ENCODE measurements at regions not wholly inside any gene's neighbourhood (a gene's known extent, or its start where the extent isn't known, plus 50 kb on each side); places are given as distances from the start of the nearest gene placed in this dataset.

GRCh38 chr11:106187860-106188456 lies 110.5 kb downstream of the AASDHPPT start:
- dilution Hi-C loops (cut with MboI; ENCODE audit: extremely low pct_ligation_motif_present, low sequenced_read_pairs) (no loop called here), intact Hi-C loops (cut with micrococcal nuclease) (no loop called here)
- no peaks in the 10 kb centered on the region for H3K27me3 ChIP-seq (ENCODE audit: control insufficient read depth in 2 of 2, insufficient read depth in 2 of 2, low read length in 2 of 2)
- H3K9ac ChIP-seq (replicated peaks; ENCODE audit: extremely low read depth, insufficient read depth, low read length), result no peak overlapping the region
- H3K27ac ChIP-seq (ENCODE audit: insufficient read depth, low read depth, low read length), result no peak overlapping the region
- no peak for TF ChIP-seq MYC (IDR thresholded peaks at IDR 0.05; ENCODE audit: low read depth, low read length)
- no peak for TF ChIP-seq FOS (IDR thresholded peaks at IDR 0.05; ENCODE audit: borderline replicate concordance, insufficient read depth, low read length)
- no peak for TF ChIP-seq CTCF (IDR thresholded peaks at IDR 0.05; ENCODE audit: extremely low read depth in 1 of 2, insufficient read depth in 1 of 2, low read depth in 1 of 2, low read length in 2 of 2)
- no peak for TF ChIP-seq POLR2A (IDR thresholded peaks at IDR 0.05; ENCODE audit: low read depth, low read length)
- no peak for TF ChIP-seq JUN (IDR thresholded peaks at IDR 0.05; ENCODE audit: borderline replicate concordance, insufficient read depth, insufficient read length, low read depth)
- no peak for TF ChIP-seq GATA2 (IDR thresholded peaks at IDR 0.05; ENCODE audit: insufficient read depth, insufficient read length, low read depth, low read length)
- no peak for TF ChIP-seq POLR2AphosphoS5 (IDR thresholded peaks at IDR 0.05; ENCODE audit: insufficient read depth, low read depth, low read length)
- no peak for TF ChIP-seq MAX (IDR thresholded peaks at IDR 0.05; ENCODE audit: insufficient read depth, insufficient read length)
- H3K9me3 ChIP-seq (replicated peaks; ENCODE audit: control insufficient read depth, insufficient read depth, low read length), result no peaks in the 10 kb centered on the region
- H3K79me2 ChIP-seq (ENCODE audit: control insufficient read depth, insufficient read depth, low read length), result no peaks in the 10 kb centered on the region
- no peak overlapping the region for H2AFZ ChIP-seq (ENCODE audit: low read depth, low read length)
- H3K36me3 ChIP-seq (ENCODE audit: control insufficient read depth in 2 of 2, extremely low read depth in 1 of 2, insufficient read depth in 2 of 2, low read length in 2 of 2), result no peaks in the 10 kb centered on the region
- H4K20me1 ChIP-seq (replicated peaks; ENCODE audit: control insufficient read depth, extremely low read depth, insufficient read depth, low read length), result no peaks in the 10 kb centered on the region
- H3K4me2 ChIP-seq (ENCODE audit: insufficient read depth, low read length), result no peak overlapping the region
- H3K9me1 ChIP-seq (replicated peaks; ENCODE audit: control insufficient read depth, extremely low read depth, insufficient read depth, low read length), result no peaks in the 10 kb centered on the region
- no peak for FAIRE-seq
- H3K4me3 ChIP-seq (replicated peaks in 1 of 3; ENCODE audit: insufficient read depth in 1 of 3, low read depth in 1 of 3, low read length in 3 of 3), result no peak overlapping the region
- no peaks in the 10 kb centered on the region for H3K4me1 ChIP-seq (ENCODE audit: control insufficient read depth, extremely low read depth, insufficient read depth, low read length)
- CTCF ChIA-PET, result no interaction called here
- no TSS peak for BruUV-seq (replicated peaks)
- DNase-seq (ENCODE audit: low read depth, low spot score), result no peak
- POLR2A ChIA-PET, result no interaction called here

Data from endothelial cell of umbilical vein (primary cell).